ENCODE measurements at regions not wholly inside any gene's neighbourhood (a gene's known extent, or its start where the extent isn't known, plus 50 kb on each side); places are given as distances from the start of the nearest gene placed in this dataset.

GRCh38 chr4:160142579-160142978 is 1039.7 kb downstream of the RAPGEF2 start (continued):
- no peak for TF ChIP-seq REST (IDR thresholded peaks at IDR 0.05; ENCODE audit: low read depth, low read length)
- TF ChIP-seq ZBTB4 (CRISPR knock-in tag; IDR thresholded peaks at IDR 0.05), result no peak
- TF ChIP-seq BRCA1 (IDR thresholded peaks at IDR 0.05; ENCODE audit: low read depth, low read length), result no peak
- peak; percentile 52 for TF ChIP-seq IKZF1 (conservative IDR thresholded peaks at IDR 0.05)
- peak; percentile 64; the same call in 1 of the 2 replicates for TF ChIP-seq BCL11A (IDR thresholded peaks at IDR 0.05; ENCODE audit: low read depth, low read length)
- no peak for TF ChIP-seq HDAC6 (IDR thresholded peaks at IDR 0.05; ENCODE audit: unreplicated experiment)
- TF ChIP-seq BACH1 (IDR thresholded peaks at IDR 0.05; ENCODE audit: borderline replicate concordance), result peak; percentile 35; the same call in 1 of the 2 replicates
- TF ChIP-seq RUNX3 (IDR thresholded peaks at IDR 0.05; ENCODE audit: low read length), result peak; percentile 93
- no peak for TF ChIP-seq ATF3 (IDR thresholded peaks at IDR 0.05; ENCODE audit: borderline replicate concordance, extremely low read depth, low read depth, low read length)
